ENCODE measurements at regions not wholly inside any gene's neighbourhood (a gene's known extent, or its start where the extent isn't known, plus 50 kb on each side); places are given as distances from the start of the nearest gene placed in this dataset.
"Not testable (repeated sequence)": the region's sequence is repeated elsewhere in the genome, so short reads cannot be mapped to it uniquely, and the experiment has no call there.

- peak; percentile 28 for DNase-seq (ENCODE audit: low read depth)
- TF ChIP-seq CTCF (conservative IDR thresholded peaks at IDR 0.05; ENCODE audit: low read depth, low read length), result peak; percentile 74
- no peak overlapping the region for H3K4me3 ChIP-seq (ENCODE audit: low read length)
These were observed 70.4 kb upstream of the CTSV start for GRCh38 chr9:97109194-97109811.

GRCh38 chr9:97105220-97105619, 66.3 kb upstream of the CTSV start:
- not testable (repeated sequence) for H3K4me3 ChIP-seq (ENCODE audit: low read length); DNase-seq (ENCODE audit: low read depth)

GRCh38 chr9:97103613-97104383, 64.9 kb upstream of the CTSV start:
- DNase-seq (ENCODE audit: low read depth); H3K4me3 ChIP-seq (ENCODE audit: low read length): not testable (repeated sequence)

- H3K4me3 ChIP-seq (ENCODE audit: low read length); DNase-seq (ENCODE audit: low read depth): not testable (repeated sequence)
These were observed 60.6 kb upstream of the CTSV start for GRCh38 chr9:97099540-97099939.

- no peak overlapping the region for H3K4me3 ChIP-seq (ENCODE audit: low read length)
- no peak for DNase-seq (ENCODE audit: low read depth)
- TF ChIP-seq CTCF (conservative IDR thresholded peaks at IDR 0.05; ENCODE audit: low read depth, low read length), result no peak
These were observed 57.9 kb upstream of the CTSV start for GRCh38 chr9:97096793-97097192.

- H3K4me3 ChIP-seq (ENCODE audit: low read length), result not testable (repeated sequence)
- peak; percentile 59 for DNase-seq (ENCODE audit: low read depth)
These were observed 50.4 kb upstream of the CTSV start for GRCh38 chr9:97089361-97089760.

All from retinal pigment epithelial cell (primary cell).